ENCODE measurements at regions not wholly inside any gene's neighbourhood (a gene's known extent, or its start where the extent isn't known, plus 50 kb on each side); places are given as distances from the start of the nearest gene placed in this dataset.
"Not testable (repeated sequence)": the region's sequence is repeated elsewhere in the genome, so short reads cannot be mapped to it uniquely, and the experiment has no call there.

GRCh38 chr11:97544431-97544830 is 1154.6 kb downstream of the JRKL start:
- H3K27me3 ChIP-seq (ENCODE audit: low read depth), result no peaks in the 10 kb centered on the region
- no peak overlapping the region for H3K4me3 ChIP-seq
- H3K4me1 ChIP-seq, result no peaks in the 10 kb centered on the region
- no peak overlapping the region for H3K27ac ChIP-seq
- ATAC-seq (no peak), DNase-seq (no peak)
- H3K9me3 ChIP-seq, result no peaks in the 10 kb centered on the region
- intact Hi-C loops (cut with DNase I), result no loop called here
- no peaks in the 10 kb centered on the region for H3K36me3 ChIP-seq
- TF ChIP-seq CTCF (IDR thresholded peaks at IDR 0.05), result no peak

- no peak overlapping the region for H3K27ac ChIP-seq
- no peak overlapping the region for H3K4me3 ChIP-seq
- no peaks in the 10 kb centered on the region for H3K36me3 ChIP-seq
- DNase-seq, result no peak
- H3K9me3 ChIP-seq, result no peaks in the 10 kb centered on the region
- ATAC-seq, result no peak
- intact Hi-C loops (cut with DNase I), result no loop called here
- H3K27me3 ChIP-seq (ENCODE audit: low read depth), result no peaks in the 10 kb centered on the region
- no peak for TF ChIP-seq CTCF (IDR thresholded peaks at IDR 0.05)
- H3K4me1 ChIP-seq, result no peaks in the 10 kb centered on the region
Measured at GRCh38 chr11:97548280-97548679, 1158.5 kb downstream of the JRKL start.

GRCh38 chr11:97557399-97557798 is 1167.6 kb downstream of the JRKL start:
- DNase-seq (no peak), ATAC-seq (no peak)
- intact Hi-C loops (cut with DNase I), result no loop called here
- Histone ChIP-seq H3K27me3 (ENCODE audit: low read depth) (no peaks in the 10 kb centered on the region), H3K27ac (no peak overlapping the region), H3K36me3 (no peaks in the 10 kb centered on the region), H3K4me3 (no peak overlapping the region), H3K4me1 (no peaks in the 10 kb centered on the region), H3K9me3 (no peaks in the 10 kb centered on the region)
- no peak for TF ChIP-seq CTCF (IDR thresholded peaks at IDR 0.05)

- Histone ChIP-seq H3K27ac (no peak overlapping the region), H3K9me3 (no peaks in the 10 kb centered on the region), H3K27me3 (ENCODE audit: low read depth) (no peaks in the 10 kb centered on the region), H3K4me3 (no peak overlapping the region), H3K4me1 (no peaks in the 10 kb centered on the region), H3K36me3 (no peaks in the 10 kb centered on the region)
- ATAC-seq, result no peak
- intact Hi-C loops (cut with DNase I), result no loop called here
- no peak for DNase-seq
- TF ChIP-seq CTCF (IDR thresholded peaks at IDR 0.05), result no peak
Measured at GRCh38 chr11:97567801-97568200, 1178.0 kb downstream of the JRKL start.

- no peak for TF ChIP-seq CTCF (IDR thresholded peaks at IDR 0.05)
- H3K4me1 ChIP-seq, result no peaks in the 10 kb centered on the region
- ATAC-seq, result no peak
- no peaks in the 10 kb centered on the region for H3K36me3 ChIP-seq
- no peaks in the 10 kb centered on the region for H3K9me3 ChIP-seq
- no peaks in the 10 kb centered on the region for H3K27me3 ChIP-seq (ENCODE audit: low read depth)
- intact Hi-C loops (cut with DNase I), result no loop called here
- H3K27ac ChIP-seq, result no peak overlapping the region
- no peak overlapping the region for H3K4me3 ChIP-seq
- no peak for DNase-seq
Measured at GRCh38 chr11:97570636-97571035, 1180.8 kb downstream of the JRKL start.

GRCh38 chr11:97573771-97574170 is 1184.0 kb downstream of the JRKL start:
- H3K4me1 ChIP-seq; H3K27ac ChIP-seq; H3K9me3 ChIP-seq; DNase-seq; H3K27me3 ChIP-seq (ENCODE audit: low read depth); H3K4me3 ChIP-seq; ATAC-seq; intact Hi-C loops (cut with DNase I); H3K36me3 ChIP-seq: not testable (repeated sequence)
